ENCODE measurements at regions not wholly inside any gene's neighbourhood (a gene's known extent, or its start where the extent isn't known, plus 50 kb on each side); places are given as distances from the start of the nearest gene placed in this dataset.

GRCh38 chr18:28995319-28995718, 818.4 kb upstream of the CDH2 start:
- DNase-seq = no peak
- ATAC-seq = no peak
- TF ChIP-seq CTCF (IDR thresholded peaks at IDR 0.05) (no peak), POLR2A (IDR thresholded peaks at IDR 0.05) (no peak)
- no peak overlapping the region for H3K27ac ChIP-seq
- H3K9me3 ChIP-seq = no peaks in the 10 kb centered on the region
- H3K4me1 ChIP-seq = no peaks in the 10 kb centered on the region
- intact Hi-C loops (cut with DNase I) = no loop called here
- no peaks in the 10 kb centered on the region for H3K36me3 ChIP-seq
- H3K27me3 ChIP-seq = no peaks in the 10 kb centered on the region
- no peak overlapping the region for H3K4me3 ChIP-seq

- H3K27ac ChIP-seq = no peak overlapping the region
- intact Hi-C loops (cut with DNase I) = no loop called here
- no peaks in the 10 kb centered on the region for H3K27me3 ChIP-seq
- H3K4me1 ChIP-seq = no peaks in the 10 kb centered on the region
- 13% methylated on average over 1 of the region's 1 CpG for WGBS (ENCODE audit: insufficient coverage, low coverage, low lambda C conversion rate, missing lambda C conversion rate)
- no peaks in the 10 kb centered on the region for H3K36me3 ChIP-seq
- DNase-seq (no peak), ATAC-seq (no peak)
- H3K4me3 ChIP-seq = no peak overlapping the region
- TF ChIP-seq CTCF (IDR thresholded peaks at IDR 0.05) (no peak), POLR2A (IDR thresholded peaks at IDR 0.05) (no peak)
- H3K9me3 ChIP-seq = no peaks in the 10 kb centered on the region
Observed at GRCh38 chr18:28984731-28985130, 807.8 kb upstream of the CDH2 start.

GRCh38 chr18:28974504-28974903, 797.6 kb upstream of the CDH2 start:
- intact Hi-C loops (cut with DNase I) = no loop called here
- H3K27me3 ChIP-seq = no peaks in the 10 kb centered on the region
- no peaks in the 10 kb centered on the region for H3K36me3 ChIP-seq
- no peaks in the 10 kb centered on the region for H3K9me3 ChIP-seq
- WGBS (ENCODE audit: insufficient coverage, low coverage, low lambda C conversion rate, missing lambda C conversion rate) = 59% methylated on average over 1 of the region's 1 CpG
- H3K27ac ChIP-seq = no peak overlapping the region
- TF ChIP-seq CTCF (IDR thresholded peaks at IDR 0.05) (no peak), POLR2A (IDR thresholded peaks at IDR 0.05) (no peak)
- H3K4me1 ChIP-seq = no peaks in the 10 kb centered on the region
- ATAC-seq (no peak), DNase-seq (no peak)
- H3K4me3 ChIP-seq = no peak overlapping the region

- Histone ChIP-seq H3K27ac (no peak overlapping the region), H3K4me3 (no peak overlapping the region), H3K9me3 (no peaks in the 10 kb centered on the region), H3K27me3 (no peaks in the 10 kb centered on the region), H3K4me1 (no peaks in the 10 kb centered on the region), H3K36me3 (no peaks in the 10 kb centered on the region)
- 35% methylated on average over 1 of the region's 1 CpG for WGBS (ENCODE audit: insufficient coverage, low coverage, low lambda C conversion rate, missing lambda C conversion rate)
- no peak for DNase-seq
- no peak for ATAC-seq
- intact Hi-C loops (cut with DNase I) = no loop called here
- TF ChIP-seq POLR2A (IDR thresholded peaks at IDR 0.05) (no peak), CTCF (IDR thresholded peaks at IDR 0.05) (no peak)
Observed at GRCh38 chr18:28973324-28973723, 796.4 kb upstream of the CDH2 start.

GRCh38 chr18:28972333-28972907, 795.5 kb upstream of the CDH2 start:
- no peak overlapping the region for H3K27ac ChIP-seq
- no peak overlapping the region for H3K4me3 ChIP-seq
- 54% methylated on average over 5 of the region's 5 CpGs for WGBS (ENCODE audit: insufficient coverage, low coverage, low lambda C conversion rate, missing lambda C conversion rate)
- no peak for DNase-seq
- intact Hi-C loops (cut with DNase I) = no loop called here
- no peaks in the 10 kb centered on the region for H3K36me3 ChIP-seq
- no peaks in the 10 kb centered on the region for H3K4me1 ChIP-seq
- ATAC-seq = no peak
- H3K27me3 ChIP-seq = no peaks in the 10 kb centered on the region
- TF ChIP-seq CTCF (IDR thresholded peaks at IDR 0.05) (no peak), POLR2A (IDR thresholded peaks at IDR 0.05) (no peak)
- no peaks in the 10 kb centered on the region for H3K9me3 ChIP-seq
